Calu3 (cell line): ENCODE measurements at regions not wholly inside any gene's neighbourhood (a gene's known extent, or its start where the extent isn't known, plus 50 kb on each side); places are given as distances from the start of the nearest gene placed in this dataset.

Experiments used
- BruUV-seq: library from RNA; stranded (reverse); fragments of 400-500 nt; replicated peaks from 2 replicates; lab custom pipeline; 2021; lab: Mats Ljungman, UMichigan
- CTCF ChIA-PET: fragments of 300-600 bp; sonication (Branson Sonifier 250); formaldehyde crosslinking; loops from one replicate; lab custom pipeline; 2022; ENCODE audit warnings: antibody characterized with exemption; lab: Charles Lee
- DNase-seq: peaks from one replicate; pipeline ENCODE4 v3.0.0; 2022
- H3K27ac Mint-ChIP-seq: one replicate; pipeline ENCODE4 v1.8.0; 2022; ENCODE audit warnings: mixed read lengths; ENCODE audit not compliant: unreplicated experiment
- H3K27me3 Mint-ChIP-seq: one replicate; pipeline ENCODE4 v1.8.0; 2022; ENCODE audit warnings: mixed read lengths; ENCODE audit not compliant: unreplicated experiment
- H3K36me3 Mint-ChIP-seq: one replicate; pipeline ENCODE4 v1.8.0; 2022; ENCODE audit warnings: mild to moderate bottlenecking, moderate library complexity, mixed read lengths; ENCODE audit not compliant: insufficient read depth, unreplicated experiment
- H3K4me1 Mint-ChIP-seq: one replicate; pipeline ENCODE4 v1.8.0; 2022; ENCODE audit warnings: mild to moderate bottlenecking, low read depth, mixed read lengths; ENCODE audit not compliant: unreplicated experiment
- H3K4me3 Mint-ChIP-seq: one replicate; pipeline ENCODE4 v1.8.0; 2022; ENCODE audit warnings: mild to moderate bottlenecking, low read depth, moderate library complexity, mixed read lengths; ENCODE audit not compliant: unreplicated experiment
- H3K9me3 Mint-ChIP-seq: one replicate; pipeline ENCODE4 v1.8.0; 2022; ENCODE audit warnings: low read depth, mixed read lengths; ENCODE audit not compliant: unreplicated experiment
- intact Hi-C: fragments of 100-400 bp; cut with micrococcal nuclease; formaldehyde crosslinking; loops from one replicate; pipeline ENCODE4 v1.10.0; 2022; ENCODE audit not compliant: unreplicated experiment
- TF ChIP-seq, protein P1 (sequence below): fragments of 200-600 bp; IDR thresholded peaks from one replicate; pipeline ENCODE4 v1.8.0; 2022; ENCODE audit warnings: antibody characterized with exemption; ENCODE audit not compliant: unreplicated experiment

DNA sequence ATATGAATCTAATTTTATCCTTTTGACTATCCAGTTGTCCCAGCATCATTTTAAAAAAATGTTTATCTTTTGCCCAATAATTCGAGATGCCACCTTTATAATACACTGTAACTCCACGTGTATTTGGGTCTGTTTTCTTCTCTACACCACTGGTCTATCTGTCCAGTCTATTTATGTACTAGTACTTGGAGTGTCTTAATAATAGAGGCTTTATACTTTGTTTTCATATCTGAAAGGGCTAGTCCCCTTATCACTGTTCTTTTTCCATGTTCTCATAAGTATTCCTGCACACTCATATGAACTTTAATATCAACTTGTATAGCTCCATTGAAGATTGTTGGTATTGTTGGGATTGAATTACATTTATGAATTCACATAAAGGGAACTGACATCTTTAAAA is 101.1 kb upstream of the RMP24 start:
- no peaks in the 10 kb centered on the region for H3K4me1 Mint-ChIP-seq
- H3K9me3 Mint-ChIP-seq: no peaks in the 10 kb centered on the region
- DNase-seq: no peak
- intact Hi-C loops: no loop called here
- peaks cover 47% of the 10 kb centered on the region for H3K27me3 Mint-ChIP-seq
- TF ChIP-seq, protein P1, sequence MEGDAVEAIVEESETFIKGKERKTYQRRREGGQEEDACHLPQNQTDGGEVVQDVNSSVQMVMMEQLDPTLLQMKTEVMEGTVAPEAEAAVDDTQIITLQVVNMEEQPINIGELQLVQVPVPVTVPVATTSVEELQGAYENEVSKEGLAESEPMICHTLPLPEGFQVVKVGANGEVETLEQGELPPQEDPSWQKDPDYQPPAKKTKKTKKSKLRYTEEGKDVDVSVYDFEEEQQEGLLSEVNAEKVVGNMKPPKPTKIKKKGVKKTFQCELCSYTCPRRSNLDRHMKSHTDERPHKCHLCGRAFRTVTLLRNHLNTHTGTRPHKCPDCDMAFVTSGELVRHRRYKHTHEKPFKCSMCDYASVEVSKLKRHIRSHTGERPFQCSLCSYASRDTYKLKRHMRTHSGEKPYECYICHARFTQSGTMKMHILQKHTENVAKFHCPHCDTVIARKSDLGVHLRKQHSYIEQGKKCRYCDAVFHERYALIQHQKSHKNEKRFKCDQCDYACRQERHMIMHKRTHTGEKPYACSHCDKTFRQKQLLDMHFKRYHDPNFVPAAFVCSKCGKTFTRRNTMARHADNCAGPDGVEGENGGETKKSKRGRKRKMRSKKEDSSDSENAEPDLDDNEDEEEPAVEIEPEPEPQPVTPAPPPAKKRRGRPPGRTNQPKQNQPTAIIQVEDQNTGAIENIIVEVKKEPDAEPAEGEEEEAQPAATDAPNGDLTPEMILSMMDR: no peak
- no TSS peak for BruUV-seq
- H3K27ac Mint-ChIP-seq: no peak overlapping the region
- CTCF ChIA-PET: no interaction called here
- no peak overlapping the region for H3K4me3 Mint-ChIP-seq
- no peaks in the 10 kb centered on the region for H3K36me3 Mint-ChIP-seq

DNA sequence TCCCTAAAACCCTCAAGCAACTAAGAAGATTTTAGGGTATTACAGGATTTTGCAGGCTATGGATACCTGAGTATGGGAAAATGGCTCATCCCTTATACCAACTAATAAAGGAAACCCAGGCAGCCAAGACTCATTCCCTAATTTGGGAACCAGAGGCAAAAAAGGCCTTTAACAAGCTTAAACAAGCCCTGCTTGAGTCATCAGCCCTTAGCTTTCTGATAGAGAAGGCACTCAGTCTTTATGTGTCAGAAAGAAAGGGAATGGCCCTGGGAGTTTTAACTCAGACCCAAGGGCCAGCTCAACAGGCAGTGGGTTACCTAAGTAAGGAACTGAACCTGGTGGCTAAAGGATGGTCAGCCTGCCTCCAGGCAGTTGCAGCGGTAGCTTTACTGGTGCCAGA is 96.9 kb upstream of the RMP24 start:
- H3K27me3 Mint-ChIP-seq: peaks cover 80% of the 10 kb centered on the region
- no peak overlapping the region for H3K4me3 Mint-ChIP-seq
- CTCF ChIA-PET: interaction anchor here (0.9 kb wide), 1 partner anchor 11 kb away, joined by 4 read pairs; no protein-coding TSS in a partner anchor
- H3K9me3 Mint-ChIP-seq: no peaks in the 10 kb centered on the region
- BruUV-seq: no TSS peak
- H3K4me1 Mint-ChIP-seq: no peaks in the 10 kb centered on the region
- TF ChIP-seq, protein P1: no peak
- H3K36me3 Mint-ChIP-seq: no peaks in the 10 kb centered on the region
- intact Hi-C loops: no loop called here
- no peak for DNase-seq
- H3K27ac Mint-ChIP-seq: no peak overlapping the region

DNA sequence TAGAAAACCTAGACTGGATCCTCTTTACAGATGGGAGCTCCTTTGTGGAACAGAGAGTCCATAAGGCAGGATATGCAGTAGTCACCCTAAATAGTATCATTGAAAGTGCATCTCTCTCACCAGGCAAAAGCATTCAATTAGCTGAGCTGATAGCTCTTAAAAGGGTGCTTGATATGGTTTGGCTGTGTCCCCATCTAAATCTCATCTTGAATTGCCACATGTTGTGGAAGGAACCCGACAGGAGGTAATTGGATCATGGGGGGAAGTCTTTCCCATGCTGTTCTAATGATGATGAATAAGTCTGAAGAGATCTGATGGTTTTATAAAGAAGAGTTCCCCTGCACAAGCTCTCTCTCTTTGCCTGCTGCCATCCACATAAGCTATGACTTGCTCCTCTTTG is 96.2 kb upstream of the RMP24 start:
- H3K27ac Mint-ChIP-seq: no peak overlapping the region
- peaks cover 79% of the 10 kb centered on the region for H3K27me3 Mint-ChIP-seq
- CTCF ChIA-PET: interaction anchor here (0.9 kb wide), 1 partner anchor 10 kb away, joined by 4 read pairs; no protein-coding TSS in a partner anchor
- TF ChIP-seq, protein P1: no peak
- H3K9me3 Mint-ChIP-seq: no peaks in the 10 kb centered on the region
- no peak overlapping the region for H3K4me3 Mint-ChIP-seq
- intact Hi-C loops: no loop called here
- no peaks in the 10 kb centered on the region for H3K4me1 Mint-ChIP-seq
- no peaks in the 10 kb centered on the region for H3K36me3 Mint-ChIP-seq
- DNase-seq: no peak
- no TSS peak for BruUV-seq

DNA sequence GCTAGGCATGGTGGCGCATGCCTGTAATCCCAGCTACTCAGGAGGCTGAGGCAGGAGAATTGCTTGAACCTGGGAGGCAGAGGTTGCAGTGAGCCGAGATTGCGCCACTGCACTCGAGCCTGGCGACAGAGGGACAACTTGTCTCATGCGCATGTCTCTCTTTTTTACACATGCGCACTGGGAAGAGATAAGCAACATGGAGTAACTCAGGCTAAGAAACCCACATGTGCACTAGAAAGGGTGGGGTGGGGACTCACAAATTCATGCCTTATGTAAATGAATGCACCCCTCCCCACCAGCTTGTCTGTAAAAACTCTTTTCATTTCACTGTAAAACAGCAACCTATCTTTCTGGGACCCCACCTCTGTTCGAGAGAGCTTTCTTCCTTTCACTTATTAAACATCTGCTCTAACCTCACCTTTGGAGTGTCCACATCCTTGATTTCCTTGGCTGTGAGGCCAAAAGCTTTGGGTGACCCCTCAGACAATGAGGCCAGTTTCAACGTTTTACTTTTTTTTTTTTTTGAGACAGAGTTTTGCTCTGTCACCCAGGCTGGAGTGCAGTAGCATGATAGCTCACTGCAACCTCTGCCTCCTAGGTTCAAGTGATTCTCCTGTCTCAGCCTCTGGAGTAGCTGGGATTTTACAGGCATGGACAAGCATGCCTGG is 91.6 kb upstream of the RMP24 start:
- CTCF ChIA-PET: interaction anchor here (0.6 to 0.7 kb wide), 4 partner anchors 93 to 1834 kb away, joined by 3 to 4 read pairs (median 3); no protein-coding TSS in a partner anchor
- no peak for DNase-seq
- Mint-ChIP-seq H3K27ac (no peak overlapping the region), H3K9me3 (no peaks in the 10 kb centered on the region), H3K27me3 (peaks cover 62% of the 10 kb centered on the region), H3K4me3 (no peak overlapping the region), H3K4me1 (no peaks in the 10 kb centered on the region), H3K36me3 (no peaks in the 10 kb centered on the region)
- intact Hi-C loops: no loop called here
- TF ChIP-seq, protein P1: no peak
- no TSS peak for BruUV-seq
